AG04450 (cell line): ENCODE measurements at regions not wholly inside any gene's neighbourhood (a gene's known extent, or its start where the extent isn't known, plus 50 kb on each side); places are given as distances from the start of the nearest gene placed in this dataset.

Experiments
- CTCF ChIA-PET: fragments of 300-600, 350-600 bp; formaldehyde crosslinking; extraction: SDS; loops from one replicate; lab custom pipeline; 2022; ENCODE audit warnings: antibody characterized with exemption, inconsistent platforms; lab: Charles Lee
- POLR2A ChIA-PET: fragments of 350-600 bp; formaldehyde crosslinking; extraction: SDS; loops from one replicate; lab custom pipeline; 2021; ENCODE audit warnings: antibody characterized with exemption, inconsistent platforms; lab: Yijun Ruan, JAX
- DNase-seq: peaks from one replicate; pipeline ENCODE4 v3.0.0-alpha.2; 2011; ENCODE audit warnings: low read depth, low spot score
- H3K27ac ChIP-seq: one replicate; pipeline ENCODE4 v1.5.1; 2012; ENCODE audit warnings: low read depth, low read length, control low read depth
- H3K27me3 ChIP-seq: one replicate; pipeline ENCODE4 v1.6.0; 2012; ENCODE audit warnings: low read length; ENCODE audit not compliant: control insufficient read depth, insufficient read depth
- H3K4me3 ChIP-seq: 2 replicates; pipeline ENCODE4 v1.5.1; 2011; ENCODE audit warnings: mild to moderate bottlenecking, low read depth, low read length, control low read depth
- H3K9me3 ChIP-seq: 2 replicates; pipeline ENCODE4 v1.5.1; 2012; ENCODE audit warnings: low read length; ENCODE audit not compliant: control insufficient read depth, insufficient read depth
- CTCF ChIP-seq: IDR thresholded peaks from 2 replicates; pipeline ENCODE4 v1.5.1; 2011; ENCODE audit warnings: low read depth, low read length, control low read depth, inconsistent platforms

GRCh38 chr5:86523718-86524117, 94.0 kb upstream of the COX7C start:
- H3K4me3 ChIP-seq, result no peak overlapping the region
- ChIA-PET POLR2A (no interaction called here), CTCF (no interaction called here)
- H3K27me3 ChIP-seq, result no peaks in the 10 kb centered on the region
- no peak for DNase-seq
- no peaks in the 10 kb centered on the region for H3K9me3 ChIP-seq
- H3K27ac ChIP-seq, result no peak overlapping the region
- TF ChIP-seq CTCF, result no peak

GRCh38 chr5:86525622-86526021, 92.1 kb upstream of the COX7C start:
- Histone ChIP-seq H3K9me3 (no peaks in the 10 kb centered on the region), H3K27me3 (no peaks in the 10 kb centered on the region), H3K27ac (no peak overlapping the region), H3K4me3 (no peak overlapping the region)
- ChIA-PET CTCF (no interaction called here), POLR2A (no interaction called here)
- TF ChIP-seq CTCF, result no peak
- no peak for DNase-seq

GRCh38 chr5:86526811-86527348, 90.9 kb upstream of the COX7C start:
- no peak for TF ChIP-seq CTCF

GRCh38 chr5:86532429-86532828, 85.3 kb upstream of the COX7C start:
- no peak overlapping the region for H3K4me3 ChIP-seq
- ChIA-PET POLR2A (no interaction called here), CTCF (no interaction called here)
- no peaks in the 10 kb centered on the region for H3K9me3 ChIP-seq
- H3K27ac ChIP-seq, result no peak overlapping the region
- H3K27me3 ChIP-seq, result no peaks in the 10 kb centered on the region
- TF ChIP-seq CTCF, result no peak
- DNase-seq, result no peak

More at GRCh38 chr5:86526811-86527348, 90.9 kb upstream of the COX7C start:
- H3K4me3 ChIP-seq, result no peak overlapping the region
- DNase-seq, result no peak
- no peaks in the 10 kb centered on the region for H3K9me3 ChIP-seq
- no peak overlapping the region for H3K27ac ChIP-seq
- ChIA-PET POLR2A (no interaction called here), CTCF (no interaction called here)
- H3K27me3 ChIP-seq, result no peaks in the 10 kb centered on the region

- H3K4me3 ChIP-seq, result no peak overlapping the region
- H3K9me3 ChIP-seq, result no peaks in the 10 kb centered on the region
- DNase-seq, result no peak
- H3K27me3 ChIP-seq, result no peaks in the 10 kb centered on the region
- ChIA-PET CTCF (no interaction called here), POLR2A (no interaction called here)
- no peak for TF ChIP-seq CTCF
- H3K27ac ChIP-seq, result no peak overlapping the region
These were observed 81.3 kb upstream of the COX7C start for GRCh38 chr5:86536396-86536795.
